ENCODE measurements at regions not wholly inside any gene's neighbourhood (a gene's known extent, or its start where the extent isn't known, plus 50 kb on each side); places are given as distances from the start of the nearest gene placed in this dataset.

- no peak for TF ChIP-seq CTCF (IDR thresholded peaks at IDR 0.05)
- no peak for TF ChIP-seq POLR2A (IDR thresholded peaks at IDR 0.05)
These were observed 69.8 kb upstream of the PRR16 start for GRCh38 chr5:120394259-120394658.
